Activated CD4-positive, alpha-beta memory T cell treated with anti-CD3 and anti-CD28 coated beads for 36 hours (primary cell): ENCODE measurements at regions not wholly inside any gene's neighbourhood (a gene's known extent, or its start where the extent isn't known, plus 50 kb on each side); places are given as distances from the start of the nearest gene placed in this dataset.
"Not testable (repeated sequence)": the region's sequence is repeated elsewhere in the genome, so short reads cannot be mapped to it uniquely, and the experiment has no call there.

Experiments used
- CTCF ChIA-PET: fragments of 350-600 bp; sonication (Branson Sonifier 250); formaldehyde crosslinking; loops from one replicate; lab custom pipeline; 2021; ENCODE audit warnings: antibody characterized with exemption, inconsistent platforms; lab: Charles Lee
- POLR2A ChIA-PET: fragments of 350-600 bp; sonication (Branson Sonifier 250); formaldehyde crosslinking; loops from one replicate; lab custom pipeline; 2021; ENCODE audit warnings: antibody characterized with exemption; lab: Charles Lee
- DNase-seq: peaks from one replicate; pipeline ENCODE4 v3.0.0-alpha.2; 2020
- H3K27ac Mint-ChIP-seq: one replicate; pipeline ENCODE4 v1.8.0; 2021; ENCODE audit warnings: mixed read lengths
- H3K27me3 Mint-ChIP-seq: one replicate; pipeline ENCODE4 v1.8.0; 2021; ENCODE audit warnings: mixed read lengths
- H3K36me3 Mint-ChIP-seq: one replicate; pipeline ENCODE4 v1.8.0; 2021; ENCODE audit warnings: mixed read lengths
- H3K4me1 Mint-ChIP-seq: one replicate; pipeline ENCODE4 v1.8.0; 2021; ENCODE audit warnings: low read depth, mixed read lengths
- H3K4me3 Mint-ChIP-seq: one replicate; pipeline ENCODE4 v1.8.0; 2021; ENCODE audit warnings: mild to moderate bottlenecking, mixed read lengths
- H3K9me3 Mint-ChIP-seq: one replicate; pipeline ENCODE4 v1.8.0; 2021; ENCODE audit warnings: mixed read lengths
- intact Hi-C: fragments of 100-400 bp; cut with micrococcal nuclease; formaldehyde crosslinking; loops from one replicate; pipeline ENCODE4 v1.15.1; 2023

- no peak for DNase-seq
- no peaks in the 10 kb centered on the region for H3K27me3 Mint-ChIP-seq
- ChIA-PET CTCF (no interaction called here), POLR2A (no interaction called here)
- H3K27ac Mint-ChIP-seq, result no peak overlapping the region
- H3K4me3 Mint-ChIP-seq, result no peak overlapping the region
- peaks cover 10% of the 10 kb centered on the region for H3K9me3 Mint-ChIP-seq
- no peaks in the 10 kb centered on the region for H3K36me3 Mint-ChIP-seq
- no peaks in the 10 kb centered on the region for H3K4me1 Mint-ChIP-seq
- intact Hi-C loops, result no loop called here
Measured at GRCh38 chr18:4543711-4544110, 88.6 kb upstream of the DLGAP1 start.

GRCh38 chr18:4541588-4541987 is 86.5 kb upstream of the DLGAP1 start:
- ChIA-PET CTCF (no interaction called here), POLR2A (no interaction called here)
- Mint-ChIP-seq H3K27ac (no peak overlapping the region), H3K27me3 (no peaks in the 10 kb centered on the region), H3K4me1 (no peaks in the 10 kb centered on the region), H3K36me3 (no peaks in the 10 kb centered on the region), H3K9me3 (peaks cover 21% of the 10 kb centered on the region), H3K4me3 (no peak overlapping the region)
- no peak for DNase-seq
- intact Hi-C loops, result no loop called here

GRCh38 chr18:4536447-4536846 is 81.3 kb upstream of the DLGAP1 start:
- no peaks in the 10 kb centered on the region for H3K27me3 Mint-ChIP-seq
- DNase-seq, result no peak
- H3K9me3 Mint-ChIP-seq, result peaks cover 45% of the 10 kb centered on the region
- ChIA-PET CTCF (no interaction called here), POLR2A (no interaction called here)
- H3K4me3 Mint-ChIP-seq, result no peak overlapping the region
- no peaks in the 10 kb centered on the region for H3K36me3 Mint-ChIP-seq
- intact Hi-C loops, result no loop called here
- no peaks in the 10 kb centered on the region for H3K4me1 Mint-ChIP-seq
- no peak overlapping the region for H3K27ac Mint-ChIP-seq

GRCh38 chr18:4528405-4528804 is 73.3 kb upstream of the DLGAP1 start:
- Mint-ChIP-seq H3K9me3 (peaks cover 39% of the 10 kb centered on the region), H3K4me3 (no peak overlapping the region), H3K27ac (no peak overlapping the region), H3K36me3 (no peaks in the 10 kb centered on the region), H3K27me3 (no peaks in the 10 kb centered on the region), H3K4me1 (no peaks in the 10 kb centered on the region)
- POLR2A ChIA-PET, result no interaction called here
- CTCF ChIA-PET, result no interaction called here
- intact Hi-C loops, result no loop called here
- no peak for DNase-seq

DNA sequence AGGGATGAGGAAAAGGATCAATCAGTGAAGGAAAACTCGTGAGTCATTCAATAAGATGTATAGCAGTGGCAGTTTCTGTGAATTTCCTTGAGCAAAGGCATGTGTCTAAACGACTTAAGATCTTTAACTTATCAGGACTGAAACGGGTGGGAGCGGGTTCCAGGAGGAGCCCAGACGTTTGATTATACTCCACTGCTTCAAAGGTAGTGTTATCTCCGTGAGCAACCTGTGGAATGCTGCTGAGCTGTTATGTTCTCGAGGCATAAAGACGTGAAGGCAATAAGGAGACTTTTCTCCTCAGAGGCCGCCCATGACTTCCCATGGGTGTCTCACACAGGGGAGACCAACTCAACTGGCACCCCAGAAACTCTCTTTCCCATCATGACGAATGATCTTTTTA is 72.7 kb upstream of the DLGAP1 start:
- H3K9me3 Mint-ChIP-seq, result peaks cover 33% of the 10 kb centered on the region
- not testable (repeated sequence) for DNase-seq

GRCh38 chr18:4524096-4524495 is 69.0 kb upstream of the DLGAP1 start:
- no peak for DNase-seq
- intact Hi-C loops, result no loop called here
- H3K9me3 Mint-ChIP-seq, result peaks cover 26% of the 10 kb centered on the region
- POLR2A ChIA-PET, result no interaction called here
- H3K27ac Mint-ChIP-seq, result no peak overlapping the region
- H3K4me3 Mint-ChIP-seq, result no peak overlapping the region
- H3K4me1 Mint-ChIP-seq, result no peaks in the 10 kb centered on the region
- no peaks in the 10 kb centered on the region for H3K27me3 Mint-ChIP-seq
- H3K36me3 Mint-ChIP-seq, result no peaks in the 10 kb centered on the region
- CTCF ChIA-PET, result no interaction called here

More for the DNA sequence above, 72.7 kb upstream of the DLGAP1 start:
- intact Hi-C loops, H3K27ac Mint-ChIP-seq, H3K27me3 Mint-ChIP-seq, POLR2A ChIA-PET, CTCF ChIA-PET, H3K4me1 Mint-ChIP-seq, H3K4me3 Mint-ChIP-seq, H3K36me3 Mint-ChIP-seq: not testable (repeated sequence)

GRCh38 chr18:4511166-4511565 is 56.1 kb upstream of the DLGAP1 start:
- ChIA-PET CTCF (no interaction called here), POLR2A (no interaction called here)
- DNase-seq, result no peak
- Mint-ChIP-seq H3K27me3 (no peaks in the 10 kb centered on the region), H3K27ac (no peak overlapping the region), H3K36me3 (no peaks in the 10 kb centered on the region), H3K4me1 (no peaks in the 10 kb centered on the region), H3K4me3 (no peak overlapping the region), H3K9me3 (peaks cover 10% of the 10 kb centered on the region)
- intact Hi-C loops, result no loop called here

DNA sequence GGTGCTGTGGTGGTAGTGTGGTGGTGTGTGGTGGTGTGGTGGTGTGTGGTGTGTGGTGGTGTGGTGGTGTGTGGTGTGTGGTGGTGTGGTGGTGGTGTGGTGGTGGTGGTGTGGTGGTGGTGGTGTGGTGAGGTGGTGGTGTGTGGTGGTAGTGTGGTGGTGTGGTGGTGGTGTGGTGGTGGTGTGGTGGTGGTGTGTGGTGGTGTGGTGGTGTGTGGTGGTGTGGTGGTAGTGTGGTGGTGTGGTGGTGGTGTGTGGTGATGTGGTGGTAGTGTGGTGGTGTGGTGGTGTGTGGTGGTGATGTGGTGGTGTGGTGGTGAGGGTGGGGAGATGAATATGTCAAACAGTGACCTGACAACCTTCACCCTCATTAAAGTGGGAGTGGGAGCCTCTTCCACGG is 55.6 kb upstream of the DLGAP1 start:
- POLR2A ChIA-PET, result no interaction called here
- Mint-ChIP-seq H3K9me3 (peaks cover 10% of the 10 kb centered on the region), H3K36me3 (no peaks in the 10 kb centered on the region), H3K27ac (no peak overlapping the region), H3K4me1 (no peaks in the 10 kb centered on the region), H3K4me3 (no peak overlapping the region), H3K27me3 (no peaks in the 10 kb centered on the region)
- intact Hi-C loops, result no loop called here
- CTCF ChIA-PET, result no interaction called here
- DNase-seq, result no peak

GRCh38 chr18:4510160-4510559 is 55.1 kb upstream of the DLGAP1 start:
- POLR2A ChIA-PET, result no interaction called here
- CTCF ChIA-PET, result no interaction called here

More at GRCh38 chr18:4510160-4510559, 55.1 kb upstream of the DLGAP1 start:
- no peak overlapping the region for H3K4me3 Mint-ChIP-seq
- H3K27ac Mint-ChIP-seq, result no peak overlapping the region
- intact Hi-C loops, result no loop called here
- DNase-seq, result no peak
- H3K9me3 Mint-ChIP-seq, result peaks cover 10% of the 10 kb centered on the region
- H3K4me1 Mint-ChIP-seq, result no peaks in the 10 kb centered on the region
- no peaks in the 10 kb centered on the region for H3K27me3 Mint-ChIP-seq
- no peaks in the 10 kb centered on the region for H3K36me3 Mint-ChIP-seq
